ENCODE measurements at regions not wholly inside any gene's neighbourhood (a gene's known extent, or its start where the extent isn't known, plus 50 kb on each side); places are given as distances from the start of the nearest gene placed in this dataset.

DNA sequence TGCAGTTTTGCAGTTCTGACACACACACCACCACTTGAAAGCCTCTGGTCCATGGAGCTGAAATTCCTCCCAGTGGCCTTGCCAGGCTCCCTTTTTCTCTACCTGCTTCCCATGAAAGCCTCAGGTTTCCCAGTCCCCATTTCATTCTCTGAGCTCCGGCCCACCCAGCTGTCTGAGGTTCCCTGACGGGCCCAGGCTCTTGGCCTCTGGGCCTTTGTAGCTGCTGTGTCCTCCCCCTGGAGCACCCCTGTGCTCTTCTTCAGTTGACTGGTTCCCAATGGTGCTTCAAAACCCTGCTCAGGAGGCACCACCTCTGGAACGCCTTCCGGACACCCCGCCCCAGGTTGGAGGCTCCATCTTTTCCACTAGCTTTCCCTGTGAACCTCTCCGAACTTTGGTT, 155.9 kb upstream of the SHB start:
- no peak for DNase-seq

GRCh38 chr9:38216572-38216971, 147.5 kb upstream of the SHB start:
- no peak for DNase-seq

DNA sequence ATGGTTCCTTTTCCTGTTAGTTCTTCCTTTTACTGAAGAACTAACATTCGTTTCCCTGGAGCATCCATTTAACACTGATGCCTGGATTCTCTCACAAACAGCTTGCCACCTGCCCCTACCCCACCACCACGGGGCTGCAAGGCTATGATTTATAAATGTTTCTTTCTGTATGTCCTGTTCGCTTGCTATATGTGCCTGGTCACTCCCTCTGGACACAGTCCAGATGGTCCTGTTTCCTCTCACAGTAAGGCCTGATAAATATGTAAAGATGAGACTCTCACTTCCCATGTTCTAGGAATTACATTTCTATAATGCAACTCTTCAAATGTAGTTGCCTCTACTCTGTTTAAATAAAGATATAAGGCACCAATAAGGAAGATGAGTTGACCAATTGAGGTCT, 146.4 kb upstream of the SHB start:
- no peak for DNase-seq

GRCh38 chr9:38214432-38214831, 145.4 kb upstream of the SHB start:
- no peak for DNase-seq

- no peak for DNase-seq
Measured at GRCh38 chr9:38213631-38214299, 144.7 kb upstream of the SHB start.

GRCh38 chr9:38212016-38212415, 143.0 kb upstream of the SHB start:
- no peak for DNase-seq

DNA sequence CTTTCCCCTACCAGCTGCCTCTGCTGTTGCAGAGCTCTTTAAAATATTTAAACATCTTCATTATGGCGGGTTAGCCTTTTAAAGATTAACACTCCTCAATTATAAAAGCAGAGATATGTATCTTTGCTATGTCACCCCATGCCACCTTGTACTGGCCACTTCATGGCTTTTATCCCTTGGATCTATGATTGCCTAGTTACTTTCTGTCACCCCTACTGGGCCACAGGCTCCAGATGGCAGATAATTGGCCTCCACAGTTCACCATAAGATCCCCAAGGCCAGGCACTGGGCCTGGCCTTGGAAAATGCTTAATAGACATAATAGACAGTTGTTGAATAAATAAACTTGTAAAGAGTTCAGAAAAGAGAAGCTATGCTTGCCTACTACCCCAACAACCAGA, 142.0 kb upstream of the SHB start:
- DNase-seq = no peak

DNA sequence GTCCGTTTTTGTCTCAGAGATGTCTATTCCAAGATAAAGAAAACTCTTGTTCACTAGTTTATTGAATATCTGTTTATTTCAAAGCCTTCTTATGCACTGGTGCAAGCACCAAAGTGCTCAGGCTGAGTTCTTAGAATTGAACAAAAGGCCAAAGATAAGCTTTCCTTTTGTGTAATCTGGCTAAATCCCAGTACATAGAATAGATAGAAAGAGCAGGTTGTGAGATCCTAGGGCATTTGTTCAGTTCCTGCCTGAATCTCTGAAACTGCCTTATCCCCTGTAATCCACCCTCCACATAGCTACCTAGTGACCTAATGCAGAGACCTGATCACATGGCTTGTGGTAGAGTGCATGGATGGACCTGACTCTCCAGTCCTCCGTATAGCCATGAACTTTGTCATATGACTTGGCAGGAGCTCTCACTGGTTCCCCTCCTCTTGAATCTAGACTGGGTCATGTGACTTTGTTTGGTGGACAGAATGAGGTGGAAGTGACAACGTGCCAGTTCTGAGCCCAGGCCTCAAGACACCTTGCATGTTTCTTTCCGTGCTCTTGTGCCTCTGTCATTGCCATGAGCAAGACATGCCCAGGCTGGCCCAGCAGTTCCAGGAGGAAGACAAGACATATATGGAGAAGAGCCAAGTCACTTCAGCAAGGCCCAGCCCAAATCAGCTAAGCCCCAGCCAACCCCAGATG, 139.3 kb upstream of the SHB start:
- no peak for DNase-seq

DNA sequence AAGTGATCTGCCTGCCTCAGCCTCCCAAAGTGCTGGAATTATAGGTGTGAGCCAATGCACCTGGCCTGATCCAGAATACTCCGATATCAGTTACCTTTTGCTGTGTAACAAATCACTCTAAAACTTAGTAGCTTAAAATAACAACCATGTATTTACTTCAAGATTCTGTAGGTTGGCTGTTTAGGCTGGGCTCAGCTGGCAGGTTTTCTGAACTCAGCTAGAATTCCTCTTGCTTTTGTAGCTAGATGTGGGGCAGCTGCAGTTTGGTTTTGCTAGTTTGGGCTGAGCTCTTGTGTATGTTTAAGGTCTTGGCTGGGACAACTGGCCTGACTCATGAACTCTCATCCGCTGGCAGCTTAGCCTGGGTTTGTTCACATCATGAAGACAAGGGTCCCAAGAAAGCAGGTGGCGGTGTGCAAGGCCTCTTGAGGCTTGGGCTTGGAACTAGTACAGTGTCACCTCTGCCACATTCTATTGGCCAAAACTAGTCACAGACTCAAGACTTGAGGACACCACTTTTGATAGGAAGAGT, 138.3 kb upstream of the SHB start:
- DNase-seq = no peak

DNA sequence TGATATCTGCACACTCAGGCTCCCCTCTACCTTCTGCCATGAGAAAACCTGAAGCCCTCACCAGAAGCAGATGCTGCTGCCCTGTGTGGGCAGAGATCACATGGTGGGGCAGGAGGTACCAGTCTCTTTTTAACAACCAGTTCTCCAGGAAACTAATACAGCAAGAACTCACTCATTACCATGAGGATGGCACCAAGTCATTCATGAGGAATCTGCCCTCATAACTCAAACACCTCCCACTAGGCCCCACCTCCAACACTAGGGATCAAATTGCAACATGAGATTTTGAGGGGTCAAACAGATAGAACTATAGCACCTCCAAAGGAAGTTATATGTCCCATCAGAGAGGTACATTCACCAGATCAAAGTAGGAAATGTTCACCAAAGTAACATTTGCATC, 136.3 kb upstream of the SHB start:
- no peak for DNase-seq

GRCh38 chr9:38202336-38202938, 133.4 kb upstream of the SHB start:
- no peak for DNase-seq

DNA sequence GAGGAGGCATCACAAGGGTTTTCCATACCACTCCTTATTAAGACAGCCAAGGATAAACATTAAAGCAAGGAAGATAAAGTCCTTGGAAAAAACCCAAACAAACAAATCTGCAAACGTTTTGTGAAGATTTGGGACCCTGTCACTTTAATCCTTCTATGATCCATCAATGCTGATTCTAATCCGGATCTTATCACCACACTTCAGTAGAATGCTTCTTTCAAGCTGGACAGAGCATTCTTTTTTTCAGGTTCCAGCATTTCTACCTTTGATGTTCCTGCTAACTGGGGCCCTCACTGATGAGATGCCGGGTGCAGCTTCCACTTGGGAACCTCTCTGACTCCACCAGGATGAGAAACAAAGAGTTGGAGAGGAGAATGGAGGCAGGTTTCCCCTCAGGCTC, 132.8 kb upstream of the SHB start:
- no peak for DNase-seq

- DNase-seq = no peak
Measured at GRCh38 chr9:38200431-38200830, 131.4 kb upstream of the SHB start.

DNA sequence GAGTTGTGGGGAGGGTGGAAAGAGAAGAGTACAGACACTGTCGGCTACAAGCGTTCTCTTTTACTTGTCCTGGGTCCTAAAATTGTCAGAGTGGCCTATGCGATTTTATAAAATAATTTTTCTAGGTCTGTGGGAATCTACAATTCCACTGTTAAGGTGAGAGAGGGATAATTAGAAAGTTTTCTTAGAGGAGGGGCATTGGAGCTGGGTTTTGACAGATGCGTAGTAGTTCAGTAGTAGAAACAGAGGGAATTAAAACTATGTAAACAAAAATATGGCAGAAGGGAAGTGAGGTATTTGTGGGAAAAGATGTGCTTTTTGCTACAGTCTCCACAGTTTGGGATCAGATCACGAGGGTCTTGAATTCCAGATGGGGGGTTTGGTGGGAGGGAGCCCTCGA, 129.1 kb upstream of the SHB start:
- no peak for DNase-seq

- no peak for DNase-seq
Measured at GRCh38 chr9:38196714-38197113, 127.7 kb upstream of the SHB start.

DNA sequence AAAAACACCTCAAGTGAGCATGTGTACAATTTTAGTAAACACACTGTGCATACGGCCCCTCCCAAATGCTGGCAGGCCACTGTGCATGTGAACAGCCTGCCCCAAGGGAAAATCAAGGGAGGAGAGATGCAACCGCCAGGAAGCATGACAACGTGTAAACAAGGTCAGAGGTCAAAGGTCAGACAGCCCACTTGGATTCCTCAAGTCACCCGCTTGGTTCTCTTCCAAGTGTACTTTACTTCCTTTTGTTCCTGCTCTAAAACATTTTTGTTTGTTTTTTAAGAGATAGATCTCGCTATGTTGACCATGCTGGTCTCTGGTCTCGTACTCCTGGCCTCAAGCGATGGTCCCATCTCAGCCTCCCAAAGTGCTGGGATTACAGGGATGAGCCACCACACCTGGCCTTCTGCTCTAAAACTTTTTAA, 126.7 kb upstream of the SHB start:
- DNase-seq = no peak

DNA sequence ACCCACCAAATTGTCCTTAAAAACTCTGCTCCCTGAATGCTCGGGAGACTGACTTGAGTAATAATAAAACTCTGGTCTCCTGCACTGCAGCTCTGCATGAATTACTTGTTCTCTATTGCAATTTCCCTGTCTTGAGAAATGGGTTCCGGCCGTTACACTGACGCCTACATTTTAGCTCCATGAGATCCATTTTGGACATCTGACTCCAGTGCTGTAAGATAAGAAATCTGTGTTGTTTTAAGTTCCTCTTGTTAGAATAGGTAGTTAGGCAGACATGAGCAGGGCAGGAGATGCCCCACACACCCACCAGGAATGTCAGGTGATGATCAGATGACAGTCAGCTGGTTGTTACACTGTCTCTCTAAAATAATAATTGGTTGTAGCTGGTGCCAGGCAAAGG, 125.8 kb upstream of the SHB start:
- DNase-seq = no peak

- no peak for DNase-seq
Measured at GRCh38 chr9:38192731-38193265, 123.8 kb upstream of the SHB start.

DNA sequence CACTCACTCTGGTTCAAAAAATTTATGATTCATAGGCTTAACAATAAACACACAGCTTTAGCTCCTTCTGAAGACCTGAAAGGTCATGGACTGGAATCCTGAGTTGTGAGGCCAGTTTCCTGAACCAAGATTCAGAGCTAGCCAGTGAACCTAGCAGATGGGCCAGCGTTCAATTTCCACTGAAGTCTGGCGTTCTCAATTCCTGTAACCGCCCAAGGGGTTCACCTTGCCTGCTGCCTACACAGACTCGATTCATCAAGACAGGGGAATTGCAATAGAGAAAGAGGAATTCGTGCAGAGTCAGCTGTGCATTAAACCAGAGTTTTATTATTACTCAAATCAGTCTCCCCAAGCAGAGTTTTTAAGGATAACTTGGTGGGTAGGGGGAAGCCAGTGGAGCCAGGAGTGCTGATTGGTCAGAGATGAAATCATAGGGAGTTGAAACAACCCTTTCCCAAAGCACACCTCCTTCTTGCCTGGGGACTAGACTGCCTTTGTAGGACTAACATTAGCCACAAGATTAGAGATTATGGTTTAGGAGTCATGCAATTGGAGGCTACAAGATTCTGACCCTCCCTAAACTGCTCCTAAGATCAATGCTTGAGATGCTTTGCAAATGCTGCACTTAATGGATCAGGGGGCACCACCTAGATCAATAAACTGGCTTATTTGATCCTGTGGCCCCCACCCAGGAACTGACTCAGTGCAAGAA, 117.5 kb upstream of the SHB start:
- DNase-seq = no peak

GRCh38 chr9:38185647-38186403, 116.8 kb upstream of the SHB start:
- no peak for DNase-seq

DNA sequence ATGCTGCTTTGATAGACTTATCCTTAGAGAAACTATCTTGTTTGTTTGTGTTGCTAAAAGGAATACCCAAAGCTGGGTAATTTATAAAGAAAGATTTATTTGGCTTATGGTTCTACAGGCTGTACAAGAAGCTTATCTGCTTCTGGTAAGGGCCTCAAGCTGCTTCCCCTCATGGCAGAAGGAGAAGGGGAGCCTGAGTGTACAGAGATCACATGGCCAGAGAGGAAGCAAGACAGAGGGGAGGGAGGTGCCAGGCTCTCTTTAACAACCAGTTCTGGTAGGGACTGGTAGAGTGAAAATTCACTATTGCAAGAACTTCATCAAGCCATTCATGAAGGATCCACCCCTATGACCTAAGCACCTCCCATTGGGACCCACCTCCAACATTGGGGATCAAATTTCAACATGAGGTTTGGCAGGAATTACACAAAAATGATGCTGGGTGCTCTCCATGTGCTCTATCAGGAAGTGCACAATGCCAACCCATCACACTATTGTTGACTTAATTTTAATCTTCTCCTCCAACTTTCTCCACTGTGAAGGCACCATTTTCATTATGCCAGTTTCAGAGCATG, 115.1 kb upstream of the SHB start:
- DNase-seq = no peak

- DNase-seq = no peak
Measured at GRCh38 chr9:38182321-38182720, 113.3 kb upstream of the SHB start.
